Left lung (tissue), 4 donors: ENCODE measurements at regions not wholly inside any gene's neighbourhood (a gene's known extent, or its start where the extent isn't known, plus 50 kb on each side); places are given as distances from the start of the nearest gene placed in this dataset.

Experiments used
- ATAC-seq: fragments of 200-7000 bp; cut with Tn5 transposase; one replicate; pipeline ENCODE4 v1.9.1; 2020; ENCODE audit warnings: moderate library complexity
- DNase-seq, 4 donors: peaks; one replicate each; pipeline ENCODE4 v3.0.0-alpha.2; 2013 to 2020
- H3K27ac ChIP-seq, 2 donors: fragments of 200-600 bp; sonication (generic) in 1 of 2; one replicate each; pipeline versions ENCODE4 v1.5.0 to v1.8.0; 2020 to 2021
- H3K27me3 ChIP-seq, 2 donors: fragments of 200-600 bp; sonication (generic) in 1 of 2; one replicate each; pipeline versions ENCODE4 v1.5.0 to v1.8.0; 2020 to 2021
- H3K36me3 ChIP-seq, 2 donors: fragments of 200-600 bp; sonication (generic) in 1 of 2; one replicate each; pipeline versions ENCODE4 v1.5.0 to v1.8.0; 2020 to 2021
- H3K4me1 ChIP-seq, 2 donors: fragments of 200-600 bp; one replicate each; pipeline ENCODE4 v1.8.0; 2021
- H3K4me3 ChIP-seq, 2 donors: fragments of 200-600 bp; sonication (generic) in 1 of 2; one replicate each; pipeline versions ENCODE4 v1.5.0 to v1.8.0; 2020 to 2021; ENCODE audit warnings: mild to moderate bottlenecking in 1 of 2
- H3K9me3 ChIP-seq, 2 donors: fragments of 200-600 bp; sonication (generic) in 1 of 2; one replicate each; pipeline versions ENCODE4 v1.5.0 to v1.8.0; 2020 to 2021
- CTCF ChIP-seq, 2 donors: fragments of 200-600 bp; sonication (generic) in 1 of 2; IDR thresholded peaks; one replicate each; pipeline versions ENCODE4 v1.5.0 to v1.8.0; 2021; ENCODE audit warnings: antibody characterized with exemption in 2 of 2
- intact Hi-C, 2 donors: fragments of 100-400 bp; cut with DNase I; formaldehyde crosslinking; loops; one replicate each; pipeline versions ENCODE4 v1.11.2 to v1.14.2; 2022
- donor health status: DM: no; HTN: yes; CAD: no.
- donor health status: DM: no; HTN: no; CAD: no.

GRCh38 chr2:149926149-149926548 is 338.6 kb upstream of the MMADHC start:
- intact Hi-C loops = no loop called here
- no peak for ATAC-seq
- Histone ChIP-seq H3K4me3 (no peak overlapping the region), H3K36me3 (no peaks in the 10 kb centered on the region), H3K27me3 (no peaks in the 10 kb centered on the region), H3K4me1 (no peaks in the 10 kb centered on the region), H3K27ac (no peak overlapping the region), H3K9me3 (peaks cover 0 to 5% of the 10 kb centered on the region in 2 donors)
- no peak for DNase-seq
- no peak for TF ChIP-seq CTCF (IDR thresholded peaks at IDR 0.05)

DNA sequence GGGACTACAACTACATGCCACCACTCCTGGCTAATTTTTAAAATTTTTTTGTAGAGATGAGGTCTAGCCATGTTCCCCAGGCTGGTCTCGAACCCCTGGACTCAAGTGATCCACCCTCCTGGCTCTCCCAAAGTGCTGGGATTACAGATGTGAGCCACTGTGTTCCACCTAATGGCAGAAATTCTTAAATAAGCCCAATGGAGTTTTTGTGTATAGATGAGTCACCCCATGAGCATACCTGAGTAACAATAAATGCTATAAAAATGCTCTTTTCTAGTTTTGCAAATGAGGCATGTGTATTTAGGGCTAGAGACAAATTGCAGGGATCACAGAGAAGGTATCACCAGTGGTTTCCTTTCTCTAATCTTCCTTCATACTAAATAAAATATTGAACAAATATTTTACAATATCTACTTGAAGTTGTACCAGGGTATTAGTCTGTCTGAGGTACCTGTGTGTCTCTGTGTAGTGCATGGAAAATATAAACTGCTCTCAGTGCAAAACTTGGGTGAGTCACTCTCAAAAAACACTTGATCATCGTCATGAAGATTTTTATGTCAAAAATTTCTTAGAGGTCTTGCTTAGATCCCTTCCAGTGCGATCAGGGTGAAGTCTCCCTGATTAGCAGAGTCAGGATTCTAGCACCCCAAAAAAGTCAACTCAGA is 337.1 kb upstream of the MMADHC start:
- no peaks in the 10 kb centered on the region for H3K4me1 ChIP-seq
- intact Hi-C loops = no loop called here
- ATAC-seq (no peak), DNase-seq (no peak)
- no peak overlapping the region for H3K27ac ChIP-seq
- H3K27me3 ChIP-seq = no peaks in the 10 kb centered on the region
- no peak for TF ChIP-seq CTCF (IDR thresholded peaks at IDR 0.05)
- no peaks in the 10 kb centered on the region for H3K36me3 ChIP-seq
- peaks cover 0 to 19% of the 10 kb centered on the region in 2 donors for H3K9me3 ChIP-seq
- no peak overlapping the region for H3K4me3 ChIP-seq

DNA sequence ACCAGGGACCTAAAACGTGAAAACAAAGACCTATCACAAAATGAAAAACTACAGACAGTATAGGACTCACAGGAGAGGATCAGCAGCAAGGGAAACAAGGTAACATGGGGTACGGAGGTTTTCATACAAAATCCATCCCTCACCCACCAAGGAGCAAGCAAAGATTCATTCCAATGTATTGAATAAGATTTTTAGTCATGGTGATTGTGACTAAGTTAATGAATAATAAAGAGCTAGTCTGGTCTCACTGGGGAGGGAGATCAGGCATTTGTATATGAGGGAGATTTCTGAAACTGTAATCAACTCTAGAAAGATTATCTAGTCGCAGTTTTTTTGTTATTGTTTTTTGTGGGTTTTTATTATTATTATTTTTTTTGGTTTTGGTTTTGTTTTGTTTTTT is 336.5 kb upstream of the MMADHC start:
- no peaks in the 10 kb centered on the region for H3K27me3 ChIP-seq
- H3K4me1 ChIP-seq = no peaks in the 10 kb centered on the region
- intact Hi-C loops = no loop called here
- peaks cover 0 to 25% of the 10 kb centered on the region in 2 donors for H3K9me3 ChIP-seq
- ATAC-seq (no peak), DNase-seq (no peak)
- no peak overlapping the region for H3K4me3 ChIP-seq
- H3K36me3 ChIP-seq = no peaks in the 10 kb centered on the region
- no peak for TF ChIP-seq CTCF (IDR thresholded peaks at IDR 0.05)
- H3K27ac ChIP-seq = no peak overlapping the region

GRCh38 chr2:149921911-149922616 is 334.5 kb upstream of the MMADHC start:
- Histone ChIP-seq H3K9me3 (peaks cover 0 to 28% of the 10 kb centered on the region in 2 donors), H3K4me1 (no peaks in the 10 kb centered on the region), H3K4me3 (no peak overlapping the region), H3K27me3 (no peaks in the 10 kb centered on the region), H3K27ac (no peak overlapping the region), H3K36me3 (no peaks in the 10 kb centered on the region)
- DNase-seq (no peak), ATAC-seq (no peak)
- no peak for TF ChIP-seq CTCF (IDR thresholded peaks at IDR 0.05)
- intact Hi-C loops = no loop called here

DNA sequence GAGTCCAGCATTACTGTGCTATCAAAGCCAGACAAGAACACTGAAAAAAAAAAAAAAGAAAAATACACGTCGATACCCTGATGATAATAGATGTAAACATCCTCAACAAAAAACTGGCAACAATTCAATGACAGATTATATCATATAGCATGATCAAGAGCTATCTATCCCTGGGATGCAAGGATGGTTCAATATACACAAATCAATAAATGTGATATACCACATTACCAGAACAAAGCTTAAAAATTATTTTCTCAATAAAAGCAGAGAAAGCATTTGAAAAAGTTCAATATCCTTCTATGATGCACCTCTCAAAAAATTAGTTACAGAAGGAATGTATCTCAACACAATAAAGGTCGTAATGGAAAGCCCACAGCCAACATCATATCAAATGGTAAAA is 332.8 kb upstream of the MMADHC start:
- Histone ChIP-seq H3K27me3 (no peaks in the 10 kb centered on the region), H3K27ac (no peak overlapping the region), H3K9me3 (peaks cover 0 to 28% of the 10 kb centered on the region in 2 donors), H3K4me3 (no peak overlapping the region), H3K4me1 (no peaks in the 10 kb centered on the region), H3K36me3 (no peaks in the 10 kb centered on the region)
- ATAC-seq = no peak
- TF ChIP-seq CTCF (IDR thresholded peaks at IDR 0.05) = no peak
- DNase-seq = no peak
- intact Hi-C loops = no loop called here
